Mucosa of rectum (tissue), 2 donors: ENCODE measurements at regions not wholly inside any gene's neighbourhood (a gene's known extent, or its start where the extent isn't known, plus 50 kb on each side); places are given as distances from the start of the nearest gene placed in this dataset.

Experiments
- H3K27ac ChIP-seq, 2 donors: one replicate each; pipeline ENCODE4 v1.7.0; 2013; ENCODE audit warnings: inconsistent platforms in 2 of 2, low read depth in 2 of 2, low read length in 2 of 2
- H3K27me3 ChIP-seq, 2 donors: one replicate each; pipeline ENCODE4 v1.7.0; 2013; ENCODE audit warnings: low read length in 2 of 2; ENCODE audit not compliant: control insufficient read depth in 2 of 2, insufficient read depth in 2 of 2
- H3K36me3 ChIP-seq, 2 donors: one replicate each; pipeline ENCODE4 v1.7.0; 2013; ENCODE audit warnings: low read length in 2 of 2; ENCODE audit not compliant: control insufficient read depth in 2 of 2, insufficient read depth in 2 of 2
- H3K4me1 ChIP-seq, 2 donors: one replicate each; pipeline ENCODE4 v1.7.0; 2013; ENCODE audit warnings: low read length in 2 of 2, mild to moderate bottlenecking in 1 of 2; ENCODE audit not compliant: control insufficient read depth in 2 of 2, insufficient read depth in 2 of 2
- H3K4me3 ChIP-seq, 2 donors: one replicate each; pipeline ENCODE4 v1.7.0; 2013; ENCODE audit warnings: low read length in 2 of 2
- H3K9ac ChIP-seq, 2 donors: one replicate each; pipeline ENCODE4 v1.7.0; 2013; ENCODE audit warnings: low read length in 2 of 2, low read depth in 1 of 2, mild to moderate bottlenecking in 1 of 2
- H3K9me3 ChIP-seq, 2 donors: one replicate each; pipeline ENCODE4 v1.7.0; 2013; ENCODE audit warnings: low read length in 2 of 2; ENCODE audit not compliant: control insufficient read depth in 2 of 2
- donor health status: healthy.
- donor health status: Normal muscosa, but diverticular disease.

GRCh38 chr17:72060084-72060483 lies 60.7 kb upstream of the SOX9 start:
- no peaks in the 10 kb centered on the region for H3K36me3 ChIP-seq
- no peak overlapping the region for H3K9ac ChIP-seq
- no peaks in the 10 kb centered on the region for H3K27me3 ChIP-seq
- H3K27ac ChIP-seq: no peak overlapping the region
- no peaks in the 10 kb centered on the region for H3K4me1 ChIP-seq
- H3K9me3 ChIP-seq: no peaks in the 10 kb centered on the region
- no peak overlapping the region for H3K4me3 ChIP-seq

- H3K9ac ChIP-seq: no peak overlapping the region
- no peaks in the 10 kb centered on the region for H3K27me3 ChIP-seq
- H3K9me3 ChIP-seq: no peaks in the 10 kb centered on the region
- H3K27ac ChIP-seq: no peak overlapping the region
- no peak overlapping the region for H3K4me3 ChIP-seq
- H3K36me3 ChIP-seq: no peaks in the 10 kb centered on the region
- H3K4me1 ChIP-seq: no peaks in the 10 kb centered on the region
Observed at GRCh38 chr17:72063262-72063661, 57.6 kb upstream of the SOX9 start.

- Histone ChIP-seq H3K36me3 (no peaks in the 10 kb centered on the region), H3K9me3 (no peaks in the 10 kb centered on the region), H3K4me1 (no peaks in the 10 kb centered on the region), H3K4me3 (no peak overlapping the region), H3K27me3 (no peaks in the 10 kb centered on the region), H3K27ac (no peak overlapping the region), H3K9ac (no peak overlapping the region)
Observed at GRCh38 chr17:72063756-72064450, 56.9 kb upstream of the SOX9 start.

GRCh38 chr17:72064606-72065193 lies 56.1 kb upstream of the SOX9 start:
- Histone ChIP-seq H3K9ac (no peak overlapping the region), H3K4me1 (no peaks in the 10 kb centered on the region), H3K27ac (no peak overlapping the region)

GRCh38 chr17:72065556-72065955 lies 55.3 kb upstream of the SOX9 start:
- H3K27ac ChIP-seq: no peak overlapping the region
- H3K9me3 ChIP-seq: no peaks in the 10 kb centered on the region
- no peaks in the 10 kb centered on the region for H3K4me1 ChIP-seq
- H3K27me3 ChIP-seq: no peaks in the 10 kb centered on the region
- no peak overlapping the region for H3K9ac ChIP-seq
- no peak overlapping the region for H3K4me3 ChIP-seq
- H3K36me3 ChIP-seq: no peaks in the 10 kb centered on the region

More at GRCh38 chr17:72064606-72065193, 56.1 kb upstream of the SOX9 start:
- H3K27me3 ChIP-seq: no peaks in the 10 kb centered on the region
- no peak overlapping the region for H3K4me3 ChIP-seq
- H3K9me3 ChIP-seq: no peaks in the 10 kb centered on the region
- no peaks in the 10 kb centered on the region for H3K36me3 ChIP-seq

- Histone ChIP-seq H3K36me3 (no peaks in the 10 kb centered on the region), H3K9me3 (no peaks in the 10 kb centered on the region), H3K27ac (no peak overlapping the region), H3K9ac (no peak overlapping the region), H3K27me3 (no peaks in the 10 kb centered on the region), H3K4me3 (no peak overlapping the region), H3K4me1 (no peaks in the 10 kb centered on the region)
Observed at GRCh38 chr17:72068643-72069042, 52.2 kb upstream of the SOX9 start.

- Histone ChIP-seq H3K4me3 (no peak overlapping the region), H3K9ac (no peak overlapping the region), H3K9me3 (no peaks in the 10 kb centered on the region), H3K36me3 (no peaks in the 10 kb centered on the region), H3K4me1 (no peaks in the 10 kb centered on the region), H3K27me3 (no peaks in the 10 kb centered on the region), H3K27ac (no peak overlapping the region)
Observed at GRCh38 chr17:72069586-72070202, 51.1 kb upstream of the SOX9 start.
